OCI-LY1 (cell line): ENCODE measurements at regions not wholly inside any gene's neighbourhood (a gene's known extent, or its start where the extent isn't known, plus 50 kb on each side); places are given as distances from the start of the nearest gene placed in this dataset.

Experiments used
- H2AFZ ChIP-seq: fragments of 200-600 bp; sonication (generic), shearing (Covaris generic); 2 replicates; pipeline ENCODE4 v1.6.0; 2014; ENCODE audit warnings: antibody characterized with exemption, mild to moderate bottlenecking, low read length
- H3F3A ChIP-seq: fragments of 200-600 bp; sonication (generic), shearing (Covaris generic); 2 replicates; pipeline ENCODE4 v1.6.0; 2014; ENCODE audit warnings: mild to moderate bottlenecking, antibody characterized with exemption, low read length, moderate library complexity; ENCODE audit not compliant: insufficient read depth
- H3K27ac ChIP-seq: fragments of 200-600 bp; sonication (generic); 2 replicates; pipeline ENCODE4 v1.5.1; 2014; ENCODE audit warnings: low read length, mixed run types, mild to moderate bottlenecking, low read depth; ENCODE audit not compliant: poor library complexity, severe bottlenecking
- H3K27me3 ChIP-seq: fragments of 200-600 bp; sonication (generic); 2 replicates; pipeline ENCODE4 v1.6.0; 2014; ENCODE audit warnings: antibody characterized with exemption, mild to moderate bottlenecking, low read length, moderate library complexity; ENCODE audit not compliant: insufficient read depth
- H3K36me3 ChIP-seq: fragments of 200-600 bp; sonication (generic); 2 replicates; pipeline ENCODE4 v1.6.1; 2014; ENCODE audit warnings: mild to moderate bottlenecking, antibody characterized with exemption, low read length, moderate library complexity, mixed read lengths; ENCODE audit not compliant: insufficient read depth
- H3K4me1 ChIP-seq: fragments of 200-600 bp; sonication (generic); 2 replicates; pipeline ENCODE4 v1.5.1; 2014; ENCODE audit warnings: mild to moderate bottlenecking, low read length, moderate library complexity; ENCODE audit not compliant: insufficient read depth, severe bottlenecking
- H3K4me2 ChIP-seq: fragments of 200-600 bp; sonication (generic), shearing (Covaris generic); 2 replicates; pipeline ENCODE4 v1.6.1; 2014; ENCODE audit warnings: low read length
- H3K4me3 ChIP-seq: fragments of 200-600 bp; sonication (generic); 2 replicates; pipeline ENCODE4 v1.5.1; 2014; ENCODE audit warnings: low read length, low read depth, mild to moderate bottlenecking, mixed read lengths; ENCODE audit not compliant: poor library complexity, severe bottlenecking
- H3K79me2 ChIP-seq: fragments of 200-600 bp; shearing (Covaris generic); 2 replicates; pipeline ENCODE4 v1.6.1; 2016; ENCODE audit warnings: mixed run types, low read length, mixed read lengths; ENCODE audit not compliant: insufficient read depth
- H3K9ac ChIP-seq: fragments of 200-600 bp; sonication (generic), shearing (Covaris generic); 2 replicates; pipeline ENCODE4 v1.6.1; 2014; ENCODE audit warnings: mild to moderate bottlenecking, low read length, mixed read lengths
- H3K9me2 ChIP-seq: fragments of 200-600 bp; sonication (generic), shearing (Covaris generic); 2 replicates; pipeline ENCODE4 v1.6.1; 2014; ENCODE audit warnings: low read depth, mild to moderate bottlenecking, low read length, mixed read lengths
- H3K9me3 ChIP-seq: fragments of 200-600 bp; shearing (Covaris generic); 2 replicates; pipeline ENCODE4 v1.6.1; 2014; ENCODE audit warnings: low read length, mixed read lengths
- H4K20me1 ChIP-seq: fragments of 200-600 bp; sonication (generic), shearing (Covaris generic); 2 replicates; pipeline ENCODE4 v1.6.0; 2016; ENCODE audit warnings: mild to moderate bottlenecking, low read length; ENCODE audit not compliant: insufficient read depth
- CTCF ChIP-seq: fragments of 200-600 bp; sonication (generic), shearing (Covaris generic); IDR thresholded peaks from 2 replicates; pipeline ENCODE4 v1.5.1; 2017; ENCODE audit warnings: mild to moderate bottlenecking, antibody characterized with exemption, low read length, moderate library complexity, mixed read lengths
- EZH2 ChIP-seq: fragments of 200-600 bp; sonication (generic), shearing (Covaris generic); IDR thresholded peaks from 2 replicates; pipeline ENCODE4 v1.8.0; 2017; ENCODE audit warnings: borderline replicate concordance, mixed run types, mild to moderate bottlenecking, antibody characterized with exemption, low read length, moderate library complexity, mixed read lengths

- no peak overlapping the region for H3K9ac ChIP-seq
- H3K9me2 ChIP-seq = no peaks in the 10 kb centered on the region
- no peak overlapping the region for H3K27ac ChIP-seq
- no peaks in the 10 kb centered on the region for H3K9me3 ChIP-seq
- H3K27me3 ChIP-seq = no peaks in the 10 kb centered on the region; the same call in 1 of the 2 replicates
- no peaks in the 10 kb centered on the region for H3K79me2 ChIP-seq
- no peaks in the 10 kb centered on the region for H3F3A ChIP-seq
- no peaks in the 10 kb centered on the region for H3K36me3 ChIP-seq
- TF ChIP-seq EZH2 (no peak), CTCF (no peak)
- no peak overlapping the region for H3K4me3 ChIP-seq
- H4K20me1 ChIP-seq = no peaks in the 10 kb centered on the region
- no peak overlapping the region for H3K4me2 ChIP-seq
- H2AFZ ChIP-seq = no peak overlapping the region
- H3K4me1 ChIP-seq = no peaks in the 10 kb centered on the region
Measured at GRCh38 chr22:47801541-47802245, 1039.2 kb downstream of the TBC1D22A start.

GRCh38 chr22:47798229-47798628 is 1035.8 kb downstream of the TBC1D22A start:
- Histone ChIP-seq H3K27me3 (peaks cover 11% of the 10 kb centered on the region; the same call in 1 of the 2 replicates), H3F3A (no peaks in the 10 kb centered on the region), H3K27ac (no peak overlapping the region), H2AFZ (no peak overlapping the region), H3K9me2 (no peaks in the 10 kb centered on the region), H3K79me2 (no peaks in the 10 kb centered on the region), H3K9ac (no peak overlapping the region), H3K9me3 (no peaks in the 10 kb centered on the region), H4K20me1 (no peaks in the 10 kb centered on the region), H3K36me3 (no peaks in the 10 kb centered on the region), H3K4me3 (no peak overlapping the region), H3K4me1 (no peaks in the 10 kb centered on the region), H3K4me2 (no peak overlapping the region)
- TF ChIP-seq EZH2 (no peak), CTCF (no peak)

DNA sequence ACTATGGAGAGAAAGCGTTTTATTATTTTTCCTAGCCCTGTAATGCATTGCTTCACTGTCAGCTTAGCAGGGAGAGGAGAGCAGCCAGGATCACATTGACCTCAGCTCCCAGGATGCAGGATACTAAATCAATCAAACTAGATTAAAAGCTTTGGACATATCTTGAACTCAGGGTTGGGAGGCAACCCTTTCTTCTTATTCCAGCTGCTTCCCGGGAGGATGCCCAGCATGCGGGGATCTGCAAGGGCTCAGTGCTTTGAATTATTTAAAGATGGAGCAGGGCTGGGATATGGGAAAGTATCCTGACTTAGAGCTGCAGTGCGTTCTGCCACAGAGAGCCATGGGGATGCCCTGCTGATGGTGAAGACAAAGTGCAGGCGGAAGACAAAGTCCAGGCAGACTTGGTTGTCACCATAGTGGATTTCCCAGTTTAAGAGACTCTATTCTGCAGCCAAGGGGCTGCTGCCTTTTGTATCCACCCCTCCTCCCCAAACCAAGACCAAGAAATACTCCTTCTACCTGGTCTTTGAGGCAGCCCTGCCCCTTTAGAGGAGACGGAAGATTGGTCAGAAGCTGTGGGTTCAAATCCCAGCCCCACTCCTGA is 1035.0 kb downstream of the TBC1D22A start:
- Histone ChIP-seq H4K20me1 (no peaks in the 10 kb centered on the region), H3K79me2 (no peaks in the 10 kb centered on the region), H3K4me2 (no peak overlapping the region), H3K27me3 (peaks cover 11% of the 10 kb centered on the region; the same call in 1 of the 2 replicates), H3K27ac (no peak overlapping the region), H3K9ac (no peak overlapping the region), H3K4me3 (no peak overlapping the region), H2AFZ (no peak overlapping the region), H3K36me3 (no peaks in the 10 kb centered on the region), H3F3A (no peaks in the 10 kb centered on the region), H3K4me1 (no peaks in the 10 kb centered on the region), H3K9me2 (no peaks in the 10 kb centered on the region), H3K9me3 (no peaks in the 10 kb centered on the region)
- no peak for TF ChIP-seq EZH2
